ENCODE measurements at regions not wholly inside any gene's neighbourhood (a gene's known extent, or its start where the extent isn't known, plus 50 kb on each side); places are given as distances from the start of the nearest gene placed in this dataset.

GRCh38 chr6:45741437-45742171 lies 274.1 kb downstream of the CLIC5 start:
- peak; percentile 45 for DNase-seq

GRCh38 chr6:45739058-45739457 lies 276.6 kb downstream of the CLIC5 start:
- DNase-seq = no peak

GRCh38 chr6:45738057-45738455 lies 277.6 kb downstream of the CLIC5 start:
- DNase-seq = peak; percentile 22

- DNase-seq = peak; percentile 25
These were observed 278.2 kb downstream of the CLIC5 start for GRCh38 chr6:45737331-45738056.

- DNase-seq = peak; percentile 38
These were observed 279.5 kb downstream of the CLIC5 start for GRCh38 chr6:45736134-45736533.

GRCh38 chr6:45732731-45733130 lies 282.9 kb downstream of the CLIC5 start:
- no peak for DNase-seq

- no peak for DNase-seq
These were observed 285.4 kb downstream of the CLIC5 start for GRCh38 chr6:45730232-45730631.

- no peak for DNase-seq
These were observed 287.0 kb downstream of the CLIC5 start for GRCh38 chr6:45728674-45729073.

GRCh38 chr6:45727819-45728449 lies 287.7 kb downstream of the CLIC5 start:
- DNase-seq = no peak

GRCh38 chr6:45727228-45727627 lies 288.4 kb downstream of the CLIC5 start:
- DNase-seq = no peak

- no peak for DNase-seq
These were observed 289.2 kb downstream of the CLIC5 start for GRCh38 chr6:45726444-45726843.

- no peak for DNase-seq
These were observed 291.1 kb downstream of the CLIC5 start for GRCh38 chr6:45724511-45724910.

GRCh38 chr6:45724027-45724426 lies 291.6 kb downstream of the CLIC5 start:
- no peak for DNase-seq

- no peak for DNase-seq
These were observed 292.8 kb downstream of the CLIC5 start for GRCh38 chr6:45722876-45723275.

GRCh38 chr6:45721665-45722064 lies 294.0 kb downstream of the CLIC5 start:
- no peak for DNase-seq

GRCh38 chr6:45718871-45719270 lies 296.8 kb downstream of the CLIC5 start:
- no peak for DNase-seq

- DNase-seq = no peak
These were observed 297.5 kb downstream of the CLIC5 start for GRCh38 chr6:45718131-45718530.

GRCh38 chr6:45717715-45718114 lies 297.9 kb downstream of the CLIC5 start:
- no peak for DNase-seq

- no peak for DNase-seq
These were observed 298.6 kb downstream of the CLIC5 start for GRCh38 chr6:45717027-45717426.

GRCh38 chr6:45715508-45715803 lies 300.2 kb downstream of the CLIC5 start:
- DNase-seq = peak; percentile 41

- DNase-seq = no peak
These were observed 300.7 kb downstream of the CLIC5 start for GRCh38 chr6:45714741-45715507.

GRCh38 chr6:45714006-45714730 lies 301.5 kb downstream of the CLIC5 start:
- DNase-seq = peak; percentile 73

All from stimulated activated CD4-positive, alpha-beta T cell treated with anti-CD3 and anti-CD28 coated beads, Interleukin-15, amount 100 ng/mL, for 24 hours (primary cell).